A549 (cell line): ENCODE measurements at regions not wholly inside any gene's neighbourhood (a gene's known extent, or its start where the extent isn't known, plus 50 kb on each side); places are given as distances from the start of the nearest gene placed in this dataset.

Experiments used
- ATAC-seq, 2 experiments: fragments of 200-7000 bp in 1 of 2; fragments of >200 bp in 1 of 2; cut with Nextera tagmentation in 1 of 2; cut with Tn5 transposase in 1 of 2; 3 replicates each; pipeline versions ENCODE4 v1.8.0 to v1.9.1; 2018 to 2020; ENCODE audit warnings: mild to moderate bottlenecking in 1 of 2, moderate library complexity in 1 of 2
- CTCF ChIA-PET: fragments of 300-600 bp; sonication (Branson Sonifier 250); formaldehyde crosslinking; extraction: SDS; loops from one replicate; lab custom pipeline; 2021; ENCODE audit warnings: antibody characterized with exemption, inconsistent platforms; lab: Yijun Ruan, JAX
- POLR2A ChIA-PET: fragments of 350-600 bp; formaldehyde crosslinking; extraction: SDS; loops from one replicate; lab custom pipeline; 2021; ENCODE audit warnings: antibody characterized with exemption, inconsistent platforms; lab: Yijun Ruan, JAX
- DNase-seq, 2 experiments: peaks; one replicate each; pipeline versions ENCODE4 v3.0.0 to v3.0.0-alpha.2; 2011 to 2016; ENCODE audit warnings: low read depth in 1 of 2, low spot score in 1 of 2
- FAIRE-seq: peaks from 2 replicates; lab custom pipeline; 2011; peaks lifted over from hg19 to GRCh38; lab: Jason Lieb, UNC
- H3K27ac ChIP-seq, 2 experiments: fragments of >200 bp; sonication (Bioruptor Twin); formaldehyde crosslinking; 3 replicates each; pipeline ENCODE4 v1.5.1; 2016 to 2017
- H3K4me1 ChIP-seq: fragments of >200 bp; sonication (Bioruptor Twin); formaldehyde crosslinking; 3 replicates; pipeline ENCODE4 v1.6.1; 2016
- H3K4me2 ChIP-seq: fragments of >200 bp; sonication (Bioruptor Twin); formaldehyde crosslinking; 3 replicates; pipeline ENCODE4 v1.6.1; 2016
- H3K4me3 ChIP-seq: fragments of >200 bp; sonication (Bioruptor Twin); formaldehyde crosslinking; 3 replicates; pipeline ENCODE4 v1.5.1; 2016
- H3K9me3 ChIP-seq: fragments of >200 bp; sonication (Bioruptor Twin); formaldehyde crosslinking; 3 replicates; pipeline ENCODE4 v1.6.1; 2016
- BHLHE40 ChIP-seq: IDR thresholded peaks from 2 replicates; pipeline ENCODE4 v1.6.1; 2012; ENCODE audit warnings: low read depth, low read length, inconsistent platforms
- CBX8 ChIP-seq: fragments of 200-600 bp; sonication (generic); IDR thresholded peaks from 2 replicates; pipeline ENCODE4 v1.6.1; 2016
- CEBPB ChIP-seq, 2 experiments: fragments of >200 bp in 1 of 2; sonication (Bioruptor Twin) in 1 of 2; formaldehyde crosslinking in 1 of 2; IDR thresholded peaks; 2 replicates each; pipeline ENCODE4 v1.6.1; 2012 to 2016
- EHF ChIP-seq: fragments of 250-450 bp; sonication (Bioruptor Pico); IDR thresholded peaks from 2 replicates; pipeline ENCODE4 v1.5.0; 2020; ENCODE audit warnings: mild to moderate bottlenecking
- ESRRA ChIP-seq: fragments of 150-350 bp; IDR thresholded peaks from 2 replicates; pipeline ENCODE4 v1.6.1; 2014; ENCODE audit warnings: mild to moderate bottlenecking, low read length, borderline replicate concordance
- FOSB ChIP-seq: fragments of 250-450 bp; sonication (Bioruptor Pico); IDR thresholded peaks from 2 replicates; pipeline ENCODE4 v1.5.0; 2020; ENCODE audit warnings: mild to moderate bottlenecking, moderate library complexity
- HDAC2 ChIP-seq: fragments of 200-600 bp; sonication (generic); IDR thresholded peaks from 2 replicates; pipeline ENCODE4 v1.6.1; 2016
- HOXA7 ChIP-seq: fragments of 250-450 bp; sonication (Bioruptor Pico); IDR thresholded peaks from 2 replicates; pipeline ENCODE4 v1.5.0; 2020; ENCODE audit warnings: mild to moderate bottlenecking, moderate library complexity
- JUNB ChIP-seq: fragments of >200 bp; sonication (Bioruptor Twin); formaldehyde crosslinking; IDR thresholded peaks from 2 replicates; pipeline ENCODE4 v1.6.1; 2016
- MAFK ChIP-seq: fragments of 450-650 bp; IDR thresholded peaks from 2 replicates; pipeline ENCODE4 v1.6.1; 2014; ENCODE audit not compliant: partially characterized antibody
- MAZ ChIP-seq: fragments of 150-350 bp; IDR thresholded peaks from 2 replicates; pipeline ENCODE4 v1.6.1; 2014; ENCODE audit warnings: antibody characterized with exemption, low read depth, low read length, borderline replicate concordance
- NPAS2 ChIP-seq: fragments of 250-450 bp; sonication (Bioruptor Pico); IDR thresholded peaks from 2 replicates; pipeline ENCODE4 v1.8.0; 2022; ENCODE audit warnings: mild to moderate bottlenecking, moderate library complexity, borderline replicate concordance
- POLR2AphosphoS2 ChIP-seq: conservative IDR thresholded peaks from 2 replicates; pipeline ENCODE4 v1.6.1; 2012; ENCODE audit warnings: low read length, improper control_type of control experiment, inconsistent platforms
- RAD21 ChIP-seq, 2 experiments: fragments of >200 bp in 1 of 2; sonication (Bioruptor Twin) in 1 of 2; formaldehyde crosslinking in 1 of 2; IDR thresholded peaks in 1 of 2; conservative IDR thresholded peaks in 1 of 2; 2 replicates in 1 of 2; 3 replicates in 1 of 2; pipeline ENCODE4 v1.6.1; 2012 to 2018; ENCODE audit warnings: inconsistent platforms in 1 of 2
- SREBF2 ChIP-seq: fragments of 450-650 bp; IDR thresholded peaks from 2 replicates; pipeline ENCODE4 v1.6.1; 2014; ENCODE audit warnings: mild to moderate bottlenecking, moderate library complexity
- ZC3H11A ChIP-seq: fragments of 450-650 bp; IDR thresholded peaks from 2 replicates; pipeline ENCODE4 v1.6.1; 2014; ENCODE audit warnings: antibody characterized with exemption, mild to moderate bottlenecking
- ZFP36 ChIP-seq: fragments of 450-650 bp; IDR thresholded peaks from 2 replicates; pipeline ENCODE4 v1.6.1; 2014; ENCODE audit warnings: borderline replicate concordance; ENCODE audit not compliant: partially characterized antibody
- ZSCAN20 ChIP-seq: fragments of 250-450 bp; sonication (Bioruptor Pico); IDR thresholded peaks from 2 replicates; pipeline ENCODE4 v1.8.0; 2022; ENCODE audit warnings: mild to moderate bottlenecking, moderate library complexity
- WGBS: methylation state at CpG from one replicate; pipeline ENCODE4 v1.1.6; 2017; ENCODE audit errors: missing lambda C conversion rate; 5-methylcytosine and 5-hydroxymethylcytosine counted together
- TF ChIP-seq, protein P1 (sequence below): fragments of 150-350 bp; IDR thresholded peaks from 2 replicates; pipeline ENCODE4 v1.6.1; 2014; ENCODE audit warnings: low read depth, mild to moderate bottlenecking, low read length
- TF ChIP-seq, protein P2 (sequence below): fragments of >200 bp; sonication (Bioruptor Twin); formaldehyde crosslinking; IDR thresholded peaks from 2 replicates; pipeline ENCODE4 v1.6.1; 2016
- TF ChIP-seq, protein P3 (sequence below): IDR thresholded peaks from 2 replicates; pipeline ENCODE4 v1.6.1; 2012
- TF ChIP-seq, protein P4 (sequence below): fragments of 250-450 bp; sonication (Bioruptor Pico); IDR thresholded peaks from 2 replicates; pipeline ENCODE4 v1.5.0; 2021; ENCODE audit warnings: mild to moderate bottlenecking, moderate library complexity, borderline replicate concordance
- TF ChIP-seq, protein P5 (sequence below): fragments of >200 bp; sonication (Bioruptor Twin); formaldehyde crosslinking; IDR thresholded peaks from 3 replicates; pipeline ENCODE4 v1.5.1; 2016
- TF ChIP-seq, protein P6 (sequence below): fragments of 250-450 bp; sonication (Bioruptor Pico); IDR thresholded peaks from 2 replicates; pipeline ENCODE4 v1.5.0; 2020; ENCODE audit warnings: low read depth, mild to moderate bottlenecking, moderate library complexity

DNA sequence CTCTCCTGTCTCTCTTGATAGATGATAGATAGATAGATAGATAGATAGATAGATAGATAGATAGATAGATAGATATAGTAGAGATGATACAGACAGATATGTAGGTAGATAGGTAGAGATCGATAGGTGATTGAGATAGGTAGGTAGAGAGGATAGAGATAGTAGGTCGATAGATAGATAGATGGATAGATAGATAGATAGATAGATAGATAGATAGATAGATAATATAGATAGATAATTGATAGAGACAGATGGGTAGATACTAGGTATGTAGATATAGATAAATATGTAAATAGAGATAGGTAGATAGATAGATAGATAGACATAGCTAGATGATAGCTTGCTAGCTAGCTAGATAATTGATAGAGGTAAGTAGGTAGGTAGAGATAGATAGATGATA is 1154.2 kb upstream of the AUTS2 start:
- no peak for FAIRE-seq
- no peak for ATAC-seq
- Histone ChIP-seq H3K4me2 (no peak overlapping the region), H3K4me1 (0 out of 3 replicates have a peak, but pooled peaks cover 5% of the 10 kb centered on the region), H3K9me3 (no peaks in the 10 kb centered on the region), H3K27ac (no peak overlapping the region), H3K4me3 (no peak overlapping the region)
- no peak for DNase-seq
- POLR2A ChIA-PET = no interaction called here
- 7% methylated on average over 2 of the region's 2 CpGs for WGBS
- TF ChIP-seq NPAS2 (CRISPR knock-in tag) = no peak
- TF ChIP-seq CEBPB (IDR thresholded peaks at IDR 0.05) = no peak
- TF ChIP-seq MAZ = no peak
- CTCF ChIA-PET = no interaction called here

DNA sequence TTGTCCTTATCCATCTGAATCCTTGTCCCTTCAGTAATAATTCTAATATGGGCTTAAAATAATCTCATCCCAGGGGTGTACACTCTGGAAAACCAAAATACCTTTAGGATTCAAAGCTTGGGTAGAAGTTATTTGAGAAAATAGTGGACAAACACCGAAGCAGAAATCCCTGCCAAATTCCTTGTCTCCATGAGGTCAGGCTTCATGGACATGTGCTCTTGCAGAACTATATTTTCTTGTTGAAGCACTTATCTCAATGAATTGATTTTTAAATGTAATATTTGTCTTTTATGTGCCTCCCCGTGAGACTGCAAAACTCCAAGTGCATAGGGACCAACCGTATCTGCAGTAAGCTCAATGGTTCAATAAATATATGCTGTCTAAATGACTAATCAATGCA is 1153.3 kb upstream of the AUTS2 start:
- H3K4me2 ChIP-seq = no peak overlapping the region
- DNase-seq (no peak), ATAC-seq (no peak), FAIRE-seq (no peak)
- ChIA-PET POLR2A (no interaction called here), CTCF (no interaction called here)
- no peak overlapping the region for H3K4me3 ChIP-seq
- TF ChIP-seq EHF = no peak
- TF ChIP-seq CEBPB (IDR thresholded peaks at IDR 0.05) = no peak
- TF ChIP-seq, protein P1, sequence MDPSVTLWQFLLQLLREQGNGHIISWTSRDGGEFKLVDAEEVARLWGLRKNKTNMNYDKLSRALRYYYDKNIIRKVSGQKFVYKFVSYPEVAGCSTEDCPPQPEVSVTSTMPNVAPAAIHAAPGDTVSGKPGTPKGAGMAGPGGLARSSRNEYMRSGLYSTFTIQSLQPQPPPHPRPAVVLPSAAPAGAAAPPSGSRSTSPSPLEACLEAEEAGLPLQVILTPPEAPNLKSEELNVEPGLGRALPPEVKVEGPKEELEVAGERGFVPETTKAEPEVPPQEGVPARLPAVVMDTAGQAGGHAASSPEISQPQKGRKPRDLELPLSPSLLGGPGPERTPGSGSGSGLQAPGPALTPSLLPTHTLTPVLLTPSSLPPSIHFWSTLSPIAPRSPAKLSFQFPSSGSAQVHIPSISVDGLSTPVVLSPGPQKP = no peak
- no peak for TF ChIP-seq BHLHE40
- TF ChIP-seq POLR2AphosphoS2 = no peak
- no peaks in the 10 kb centered on the region; the same call in 2 of the 3 replicates for H3K9me3 ChIP-seq
- WGBS = 43% methylated on average over 3 of the region's 3 CpGs
- 0 out of 3 replicates have a peak, but pooled peaks cover 5% of the 10 kb centered on the region for H3K4me1 ChIP-seq
- no peak overlapping the region for H3K27ac ChIP-seq

DNA sequence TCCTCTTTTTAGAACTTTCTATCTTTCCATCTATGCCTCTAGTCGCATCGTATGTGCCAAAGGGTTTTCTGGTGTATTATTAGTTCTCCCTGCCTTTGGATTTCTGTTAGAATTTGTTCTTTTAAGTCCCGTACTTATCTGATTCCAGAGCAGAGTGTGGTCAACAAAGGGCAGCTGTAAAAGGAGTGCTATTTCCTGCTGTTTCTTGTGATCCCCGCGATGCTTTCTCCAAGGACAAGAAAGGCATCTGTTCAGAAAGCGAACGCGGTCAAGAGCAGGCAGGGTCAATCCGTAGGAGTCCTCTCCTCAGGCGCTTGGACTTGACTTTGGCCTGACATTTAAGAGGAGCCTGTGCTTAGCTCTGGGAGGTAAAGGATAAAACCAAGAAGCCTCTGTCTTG is 1152.1 kb upstream of the AUTS2 start:
- TF ChIP-seq, protein P2, sequence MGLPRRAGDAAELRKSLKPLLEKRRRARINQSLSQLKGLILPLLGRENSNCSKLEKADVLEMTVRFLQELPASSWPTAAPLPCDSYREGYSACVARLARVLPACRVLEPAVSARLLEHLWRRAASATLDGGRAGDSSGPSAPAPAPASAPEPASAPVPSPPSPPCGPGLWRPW = no peak
- TF ChIP-seq, protein P3, sequence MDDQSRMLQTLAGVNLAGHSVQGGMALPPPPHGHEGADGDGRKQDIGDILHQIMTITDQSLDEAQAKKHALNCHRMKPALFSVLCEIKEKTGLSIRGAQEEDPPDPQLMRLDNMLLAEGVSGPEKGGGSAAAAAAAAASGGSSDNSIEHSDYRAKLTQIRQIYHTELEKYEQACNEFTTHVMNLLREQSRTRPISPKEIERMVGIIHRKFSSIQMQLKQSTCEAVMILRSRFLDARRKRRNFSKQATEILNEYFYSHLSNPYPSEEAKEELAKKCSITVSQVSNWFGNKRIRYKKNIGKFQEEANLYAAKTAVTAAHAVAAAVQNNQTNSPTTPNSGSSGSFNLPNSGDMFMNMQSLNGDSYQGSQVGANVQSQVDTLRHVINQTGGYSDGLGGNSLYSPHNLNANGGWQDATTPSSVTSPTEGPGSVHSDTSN = no peak
- TF ChIP-seq FOSB (CRISPR knock-in tag) (no peak), ZSCAN20 (CRISPR knock-in tag) (no peak), HDAC2 (no peak), MAFK (no peak), JUNB (no peak)
- POLR2A ChIA-PET = no interaction called here
- 0 out of 3 replicates have a peak, but pooled peaks cover 5% of the 10 kb centered on the region for H3K4me1 ChIP-seq
- no peak overlapping the region for H3K4me2 ChIP-seq
- DNase-seq (no peak), ATAC-seq (no peak), FAIRE-seq (no peak)
- 71% methylated on average over 10 of the region's 10 CpGs for WGBS
- CTCF ChIA-PET = no interaction called here
- no peak overlapping the region for H3K4me3 ChIP-seq
- no peaks in the 10 kb centered on the region; the same call in 2 of the 3 replicates for H3K9me3 ChIP-seq
- no peak overlapping the region for H3K27ac ChIP-seq

DNA sequence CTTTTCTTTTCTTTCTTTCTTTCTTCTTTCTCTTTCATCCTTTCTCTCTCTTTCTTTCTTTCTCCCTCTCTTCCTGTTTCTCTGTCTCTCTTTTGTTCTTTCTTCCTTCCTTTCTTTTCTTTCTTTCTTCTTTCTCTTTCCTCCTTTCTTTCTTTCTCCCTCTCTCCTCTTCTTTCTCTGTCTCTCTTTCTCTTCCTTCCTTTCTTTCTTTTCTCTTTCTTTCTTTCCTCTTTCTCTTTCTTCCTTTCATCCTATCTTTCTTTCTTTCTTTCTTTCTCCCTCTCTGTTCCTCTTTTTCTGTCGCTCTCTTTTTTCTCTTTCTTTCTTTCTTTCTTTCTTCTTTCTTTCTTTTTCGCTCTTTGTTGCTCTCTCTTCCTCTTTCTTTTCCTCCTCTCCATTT is 1149.2 kb upstream of the AUTS2 start:
- H3K27ac ChIP-seq = no peak overlapping the region
- WGBS = 37% methylated on average over 2 of the region's 2 CpGs
- H3K4me1 ChIP-seq = no peaks in the 10 kb centered on the region
- ChIA-PET CTCF (no interaction called here), POLR2A (no interaction called here)
- DNase-seq (no peak), FAIRE-seq (no peak), ATAC-seq (no peak)
- no peak overlapping the region for H3K4me2 ChIP-seq
- H3K9me3 ChIP-seq = no peaks in the 10 kb centered on the region; the same call in 2 of the 3 replicates
- no peak overlapping the region for H3K4me3 ChIP-seq
- TF ChIP-seq, protein P3 = no peak
- TF ChIP-seq, protein P4, sequence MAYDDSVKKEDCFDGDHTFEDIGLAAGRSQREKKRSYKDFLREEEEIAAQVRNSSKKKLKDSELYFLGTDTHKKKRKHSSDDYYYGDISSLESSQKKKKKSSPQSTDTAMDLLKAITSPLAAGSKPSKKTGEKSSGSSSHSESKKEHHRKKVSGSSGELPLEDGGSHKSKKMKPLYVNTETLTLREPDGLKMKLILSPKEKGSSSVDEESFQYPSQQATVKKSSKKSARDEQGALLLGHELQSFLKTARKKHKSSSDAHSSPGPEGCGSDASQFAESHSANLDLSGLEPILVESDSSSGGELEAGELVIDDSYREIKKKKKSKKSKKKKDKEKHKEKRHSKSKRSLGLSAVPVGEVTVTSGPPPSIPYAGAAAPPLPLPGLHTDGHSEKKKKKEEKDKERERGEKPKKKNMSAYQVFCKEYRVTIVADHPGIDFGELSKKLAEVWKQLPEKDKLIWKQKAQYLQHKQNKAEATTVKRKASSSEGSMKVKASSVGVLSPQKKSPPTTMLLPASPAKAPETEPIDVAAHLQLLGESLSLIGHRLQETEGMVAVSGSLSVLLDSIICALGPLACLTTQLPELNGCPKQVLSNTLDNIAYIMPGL (CRISPR knock-in tag) = no peak
- TF ChIP-seq JUNB (no peak), RAD21 (conservative IDR thresholded peaks at IDR 0.05 in 1 of 2, IDR thresholded peaks at IDR 0.05 in 1 of 2) (no peak), CBX8 (no peak), HOXA7 (CRISPR knock-in tag) (no peak), ESRRA (no peak), MAFK (no peak), ZC3H11A (no peak), SREBF2 (no peak), ZFP36 (no peak)
- TF ChIP-seq, protein P5, sequence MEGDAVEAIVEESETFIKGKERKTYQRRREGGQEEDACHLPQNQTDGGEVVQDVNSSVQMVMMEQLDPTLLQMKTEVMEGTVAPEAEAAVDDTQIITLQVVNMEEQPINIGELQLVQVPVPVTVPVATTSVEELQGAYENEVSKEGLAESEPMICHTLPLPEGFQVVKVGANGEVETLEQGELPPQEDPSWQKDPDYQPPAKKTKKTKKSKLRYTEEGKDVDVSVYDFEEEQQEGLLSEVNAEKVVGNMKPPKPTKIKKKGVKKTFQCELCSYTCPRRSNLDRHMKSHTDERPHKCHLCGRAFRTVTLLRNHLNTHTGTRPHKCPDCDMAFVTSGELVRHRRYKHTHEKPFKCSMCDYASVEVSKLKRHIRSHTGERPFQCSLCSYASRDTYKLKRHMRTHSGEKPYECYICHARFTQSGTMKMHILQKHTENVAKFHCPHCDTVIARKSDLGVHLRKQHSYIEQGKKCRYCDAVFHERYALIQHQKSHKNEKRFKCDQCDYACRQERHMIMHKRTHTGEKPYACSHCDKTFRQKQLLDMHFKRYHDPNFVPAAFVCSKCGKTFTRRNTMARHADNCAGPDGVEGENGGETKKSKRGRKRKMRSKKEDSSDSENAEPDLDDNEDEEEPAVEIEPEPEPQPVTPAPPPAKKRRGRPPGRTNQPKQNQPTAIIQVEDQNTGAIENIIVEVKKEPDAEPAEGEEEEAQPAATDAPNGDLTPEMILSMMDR = no peak
- TF ChIP-seq, protein P6, sequence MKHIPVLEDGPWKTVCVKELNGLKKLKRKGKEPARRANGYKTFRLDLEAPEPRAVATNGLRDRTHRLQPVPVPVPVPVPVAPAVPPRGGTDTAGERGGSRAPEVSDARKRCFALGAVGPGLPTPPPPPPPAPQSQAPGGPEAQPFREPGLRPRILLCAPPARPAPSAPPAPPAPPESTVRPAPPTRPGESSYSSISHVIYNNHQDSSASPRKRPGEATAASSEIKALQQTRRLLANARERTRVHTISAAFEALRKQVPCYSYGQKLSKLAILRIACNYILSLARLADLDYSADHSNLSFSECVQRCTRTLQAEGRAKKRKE (CRISPR knock-in tag) = no peak
